ENCODE measurements at regions not wholly inside any gene's neighbourhood (a gene's known extent, or its start where the extent isn't known, plus 50 kb on each side); places are given as distances from the start of the nearest gene placed in this dataset.
"Not testable (repeated sequence)": the region's sequence is repeated elsewhere in the genome, so short reads cannot be mapped to it uniquely, and the experiment has no call there.

DNA sequence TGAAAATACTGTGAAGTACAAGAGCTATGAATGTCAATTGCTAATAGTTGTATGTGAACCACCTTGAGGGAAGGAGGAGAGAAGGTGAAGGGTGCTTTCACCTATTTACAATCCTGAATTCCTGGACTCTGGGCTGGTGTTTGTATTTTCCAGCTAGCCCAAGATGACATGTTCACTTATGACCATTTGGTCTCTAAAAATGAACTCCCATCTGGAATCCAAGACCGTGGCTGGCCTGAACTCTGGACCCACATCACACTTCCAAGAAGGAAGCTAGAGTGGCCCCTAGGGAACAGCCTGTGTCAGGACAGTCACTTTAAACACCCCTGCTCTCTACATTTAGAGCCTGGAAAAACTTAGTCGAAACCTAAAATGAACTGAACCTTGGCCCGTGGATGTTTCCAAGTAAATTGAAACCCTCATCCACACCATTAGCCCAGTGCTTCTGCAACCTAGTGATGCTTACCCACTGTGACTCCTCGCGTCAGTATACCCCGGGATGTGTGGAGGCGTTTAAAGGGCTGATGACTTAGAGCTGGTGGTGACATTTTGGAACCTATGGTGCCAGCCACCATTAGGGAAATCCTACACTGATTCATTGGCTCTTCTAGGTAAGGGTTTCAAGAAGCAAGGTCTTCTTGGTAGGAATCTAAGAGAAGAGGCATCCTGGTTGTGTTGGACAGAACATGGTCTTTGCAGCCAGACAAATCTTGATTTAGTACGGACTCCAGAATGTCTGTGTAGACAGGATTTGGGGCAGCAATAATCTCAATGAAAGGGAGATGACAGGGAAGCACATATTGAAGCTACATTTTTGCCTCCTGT is 171.5 kb upstream of the IRF2BP2 start:
- Histone ChIP-seq H3K4me3 (ENCODE audit: low read length) (no peak overlapping the region), H3K4me1 (ENCODE audit: insufficient read depth, low read length) (peaks cover 14% of the 10 kb centered on the region; the same call in 1 of the 2 replicates), H3K27ac (ENCODE audit: low read length) (no peak overlapping the region), H3K27me3 (ENCODE audit: insufficient read depth, low read length) (no peaks in the 10 kb centered on the region), H3K9me3 (ENCODE audit: insufficient read depth, low read depth, low read length) (no peaks in the 10 kb centered on the region), H3K9ac (ENCODE audit: low read depth, low read length) (no peak overlapping the region), H3K36me3 (ENCODE audit: insufficient read depth, low read depth, low read length) (no peaks in the 10 kb centered on the region)

DNA sequence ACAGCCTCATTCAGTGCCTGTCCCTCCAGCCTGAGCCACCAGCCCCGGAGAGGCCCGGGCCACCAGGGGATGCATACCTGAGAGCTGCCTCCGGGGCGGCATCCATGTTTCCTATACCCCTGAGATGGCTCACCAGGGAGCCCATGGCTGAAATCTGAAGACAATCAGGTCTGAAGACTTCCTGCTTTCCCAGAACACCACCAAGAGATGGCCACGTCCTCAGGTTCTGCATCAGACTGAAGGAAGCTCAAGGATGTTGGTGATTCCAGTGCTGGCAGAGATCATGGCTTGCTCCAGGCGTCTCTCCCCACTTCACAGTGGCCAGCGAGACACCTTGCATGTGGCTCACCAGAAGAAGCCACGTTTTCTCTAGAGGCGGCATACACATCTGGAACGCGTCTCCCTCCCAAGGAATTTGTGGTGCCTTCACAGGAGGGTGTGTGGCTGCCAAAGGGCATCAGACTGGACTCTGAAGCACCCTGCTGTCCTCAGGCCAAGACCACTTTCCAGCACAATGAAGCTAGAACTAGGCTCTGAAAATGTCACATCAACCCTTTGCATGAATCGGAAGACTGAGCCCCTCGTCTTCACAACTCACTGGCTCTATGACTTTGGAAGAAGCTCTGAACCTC is 170.7 kb upstream of the IRF2BP2 start:
- H3K36me3 ChIP-seq (ENCODE audit: insufficient read depth, low read depth, low read length), result no peaks in the 10 kb centered on the region
- no peaks in the 10 kb centered on the region for H3K9me3 ChIP-seq (ENCODE audit: insufficient read depth, low read depth, low read length)
- no peak overlapping the region for H3K27ac ChIP-seq (ENCODE audit: low read length)
- no peak overlapping the region for H3K9ac ChIP-seq (ENCODE audit: low read depth, low read length)
- peaks cover 14% of the 10 kb centered on the region; the same call in 1 of the 2 replicates for H3K4me1 ChIP-seq (ENCODE audit: insufficient read depth, low read length)
- no peak overlapping the region for H3K4me3 ChIP-seq (ENCODE audit: low read length)
- no peaks in the 10 kb centered on the region for H3K27me3 ChIP-seq (ENCODE audit: insufficient read depth, low read length)

DNA sequence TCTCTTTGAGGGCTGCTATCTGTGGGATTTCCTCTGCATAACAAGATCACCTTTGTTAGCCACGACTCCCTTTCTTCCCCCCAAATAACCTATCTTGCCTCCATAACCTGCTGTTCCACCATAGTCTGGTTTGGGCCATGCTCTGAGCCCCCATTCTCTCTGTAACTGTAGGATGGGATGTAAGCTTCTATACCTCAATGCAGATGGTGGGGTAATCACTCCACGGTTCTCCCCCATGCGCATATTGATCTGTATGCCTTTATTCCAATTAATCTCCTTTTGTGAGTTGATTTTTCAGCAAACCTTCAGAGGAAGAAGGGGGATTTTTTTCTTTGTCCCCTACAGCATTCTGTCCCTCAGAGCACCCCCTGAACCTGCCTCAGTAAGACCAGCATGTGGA is 170.1 kb upstream of the IRF2BP2 start:
- H3K4me3 ChIP-seq (ENCODE audit: low read length), result no peak overlapping the region
- no peak overlapping the region for H3K9ac ChIP-seq (ENCODE audit: low read depth, low read length)
- H3K9me3 ChIP-seq (ENCODE audit: insufficient read depth, low read depth, low read length), result no peaks in the 10 kb centered on the region
- no peaks in the 10 kb centered on the region for H3K27me3 ChIP-seq (ENCODE audit: insufficient read depth, low read length)
- no peak overlapping the region for H3K27ac ChIP-seq (ENCODE audit: low read length)
- no peaks in the 10 kb centered on the region for H3K36me3 ChIP-seq (ENCODE audit: insufficient read depth, low read depth, low read length)
- peaks cover 14% of the 10 kb centered on the region; the same call in 1 of the 2 replicates for H3K4me1 ChIP-seq (ENCODE audit: insufficient read depth, low read length)

DNA sequence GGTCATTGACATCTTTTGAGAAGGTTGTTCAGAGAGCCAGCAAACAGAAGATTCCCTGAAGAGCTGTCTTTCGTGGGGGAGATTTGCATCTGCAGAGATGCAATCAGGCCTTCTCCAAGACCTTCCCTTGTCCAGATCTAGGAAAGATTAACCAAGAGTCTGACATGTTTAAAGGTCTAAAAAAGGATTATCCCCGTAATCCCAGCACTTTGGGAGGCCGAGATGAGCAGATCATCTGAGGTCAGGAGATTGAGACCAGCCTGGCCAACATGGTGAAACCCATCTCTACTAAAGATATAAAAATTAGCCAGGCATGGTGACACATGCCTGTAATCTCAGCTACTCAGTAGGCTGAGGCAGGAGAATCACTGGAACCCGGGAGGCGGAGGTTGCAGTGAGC is 169.6 kb upstream of the IRF2BP2 start:
- not testable (repeated sequence) for H3K9me3 ChIP-seq (ENCODE audit: insufficient read depth, low read depth, low read length); H3K27ac ChIP-seq (ENCODE audit: low read length); H3K27me3 ChIP-seq (ENCODE audit: insufficient read depth, low read length); H3K9ac ChIP-seq (ENCODE audit: low read depth, low read length); H3K36me3 ChIP-seq (ENCODE audit: insufficient read depth, low read depth, low read length); H3K4me3 ChIP-seq (ENCODE audit: low read length)
- peaks cover 14% of the 10 kb centered on the region; the same call in 1 of the 2 replicates for H3K4me1 ChIP-seq (ENCODE audit: insufficient read depth, low read length)

DNA sequence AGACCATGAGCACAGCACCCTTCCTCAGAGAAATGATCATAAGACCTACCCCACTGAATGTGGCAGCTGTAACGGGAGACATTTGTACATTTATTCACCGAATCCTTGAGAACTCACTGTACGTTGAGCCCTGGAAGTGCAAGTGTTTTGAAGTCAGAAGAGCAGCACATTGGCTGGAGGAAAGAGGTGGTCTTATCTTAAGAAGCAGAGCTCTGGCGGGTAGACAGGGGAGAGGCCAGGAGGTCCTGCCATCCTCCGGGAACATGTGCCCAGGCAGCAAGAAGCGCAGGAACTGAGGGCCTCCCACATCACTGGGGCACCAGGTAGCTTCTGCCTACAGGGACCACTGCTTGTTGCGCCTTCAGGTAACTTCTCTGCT is 169.2 kb upstream of the IRF2BP2 start:
- H3K9ac ChIP-seq (ENCODE audit: low read depth, low read length), result no peak overlapping the region
- H3K4me3 ChIP-seq (ENCODE audit: low read length), result no peak overlapping the region
- no peaks in the 10 kb centered on the region for H3K9me3 ChIP-seq (ENCODE audit: insufficient read depth, low read depth, low read length)
- peaks cover 14% of the 10 kb centered on the region; the same call in 1 of the 2 replicates for H3K4me1 ChIP-seq (ENCODE audit: insufficient read depth, low read length)
- H3K27me3 ChIP-seq (ENCODE audit: insufficient read depth, low read length), result no peaks in the 10 kb centered on the region
- H3K27ac ChIP-seq (ENCODE audit: low read length), result no peak overlapping the region
- H3K36me3 ChIP-seq (ENCODE audit: insufficient read depth, low read depth, low read length), result no peaks in the 10 kb centered on the region

DNA sequence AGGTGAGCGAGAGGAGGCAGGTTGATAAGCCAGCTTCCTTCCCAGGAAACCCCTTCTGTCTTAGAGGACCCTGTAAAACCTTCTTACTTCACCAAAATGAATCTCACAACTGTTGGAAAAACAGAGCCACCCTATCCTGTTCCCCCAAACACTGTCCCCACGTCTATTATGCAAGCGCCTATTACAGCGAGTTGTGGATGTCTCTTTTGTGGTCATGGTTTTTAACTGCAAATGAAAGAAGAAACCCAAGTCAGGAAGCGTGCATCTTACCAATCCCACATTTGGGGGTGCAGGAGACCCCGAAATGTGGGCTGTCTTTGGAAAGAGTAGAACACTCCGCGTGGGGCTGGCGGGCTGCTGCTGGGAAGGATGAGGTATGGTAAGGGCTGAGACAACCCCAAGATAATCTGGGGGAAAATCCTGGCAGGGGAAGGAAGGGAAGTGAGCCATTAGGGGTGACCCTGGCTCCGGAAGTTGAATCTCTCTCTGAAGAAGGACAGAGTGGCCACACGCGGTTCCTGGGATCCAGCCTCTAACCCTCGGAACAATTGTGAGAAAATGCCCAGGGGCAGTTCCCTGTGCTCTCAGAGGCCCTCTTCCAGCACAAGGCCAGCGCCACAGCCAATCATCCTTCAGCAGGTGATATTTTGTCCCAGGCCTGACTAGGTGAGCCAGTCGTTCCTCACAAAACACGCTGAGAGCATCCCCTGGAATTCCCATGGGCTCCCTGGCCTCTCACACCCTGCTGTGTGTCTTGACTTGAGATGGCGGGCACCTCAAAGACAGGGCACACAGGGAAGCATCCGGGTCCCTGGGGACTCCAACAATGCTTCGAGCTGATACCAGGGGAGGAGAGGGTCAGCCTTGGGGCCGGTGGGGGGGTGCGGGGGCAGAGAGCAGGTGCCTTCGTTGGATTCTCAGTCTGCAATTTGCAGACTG is 168.5 kb upstream of the IRF2BP2 start:
- no peak overlapping the region for H3K4me3 ChIP-seq (ENCODE audit: low read length)
- H3K27me3 ChIP-seq (ENCODE audit: insufficient read depth, low read length), result no peaks in the 10 kb centered on the region
- H3K9me3 ChIP-seq (ENCODE audit: insufficient read depth, low read depth, low read length), result no peaks in the 10 kb centered on the region
- H3K27ac ChIP-seq (ENCODE audit: low read length), result no peak overlapping the region
- H3K4me1 ChIP-seq (ENCODE audit: insufficient read depth, low read length), result peaks cover 14% of the 10 kb centered on the region; the same call in 1 of the 2 replicates
- H3K36me3 ChIP-seq (ENCODE audit: insufficient read depth, low read depth, low read length), result no peaks in the 10 kb centered on the region
- H3K9ac ChIP-seq (ENCODE audit: low read depth, low read length), result no peak overlapping the region

DNA sequence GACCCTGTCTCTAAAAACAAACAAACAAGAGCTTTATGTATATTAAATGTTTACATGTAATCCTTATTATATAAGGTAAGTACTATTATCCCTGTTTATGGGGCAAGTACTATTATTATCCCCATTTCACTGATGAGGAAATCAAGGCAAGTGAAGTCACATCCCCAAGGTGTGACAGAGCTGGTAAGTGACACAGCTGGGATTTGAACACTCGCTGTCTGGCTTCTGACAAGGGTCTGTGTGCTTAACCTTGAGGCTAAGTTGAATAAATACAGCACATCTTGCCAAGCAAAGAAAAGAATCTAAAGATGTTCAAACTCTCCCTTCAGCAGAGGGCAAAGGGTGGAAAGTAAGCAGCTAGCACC is 167.9 kb upstream of the IRF2BP2 start:
- H3K4me1 ChIP-seq (ENCODE audit: insufficient read depth, low read length), result peaks cover 11% of the 10 kb centered on the region; the same call in 1 of the 2 replicates
- no peaks in the 10 kb centered on the region for H3K36me3 ChIP-seq (ENCODE audit: insufficient read depth, low read depth, low read length)
- no peak overlapping the region for H3K27ac ChIP-seq (ENCODE audit: low read length)
- no peak overlapping the region for H3K4me3 ChIP-seq (ENCODE audit: low read length)
- no peaks in the 10 kb centered on the region for H3K9me3 ChIP-seq (ENCODE audit: insufficient read depth, low read depth, low read length)
- H3K9ac ChIP-seq (ENCODE audit: low read depth, low read length), result no peak overlapping the region
- H3K27me3 ChIP-seq (ENCODE audit: insufficient read depth, low read length), result no peaks in the 10 kb centered on the region

DNA sequence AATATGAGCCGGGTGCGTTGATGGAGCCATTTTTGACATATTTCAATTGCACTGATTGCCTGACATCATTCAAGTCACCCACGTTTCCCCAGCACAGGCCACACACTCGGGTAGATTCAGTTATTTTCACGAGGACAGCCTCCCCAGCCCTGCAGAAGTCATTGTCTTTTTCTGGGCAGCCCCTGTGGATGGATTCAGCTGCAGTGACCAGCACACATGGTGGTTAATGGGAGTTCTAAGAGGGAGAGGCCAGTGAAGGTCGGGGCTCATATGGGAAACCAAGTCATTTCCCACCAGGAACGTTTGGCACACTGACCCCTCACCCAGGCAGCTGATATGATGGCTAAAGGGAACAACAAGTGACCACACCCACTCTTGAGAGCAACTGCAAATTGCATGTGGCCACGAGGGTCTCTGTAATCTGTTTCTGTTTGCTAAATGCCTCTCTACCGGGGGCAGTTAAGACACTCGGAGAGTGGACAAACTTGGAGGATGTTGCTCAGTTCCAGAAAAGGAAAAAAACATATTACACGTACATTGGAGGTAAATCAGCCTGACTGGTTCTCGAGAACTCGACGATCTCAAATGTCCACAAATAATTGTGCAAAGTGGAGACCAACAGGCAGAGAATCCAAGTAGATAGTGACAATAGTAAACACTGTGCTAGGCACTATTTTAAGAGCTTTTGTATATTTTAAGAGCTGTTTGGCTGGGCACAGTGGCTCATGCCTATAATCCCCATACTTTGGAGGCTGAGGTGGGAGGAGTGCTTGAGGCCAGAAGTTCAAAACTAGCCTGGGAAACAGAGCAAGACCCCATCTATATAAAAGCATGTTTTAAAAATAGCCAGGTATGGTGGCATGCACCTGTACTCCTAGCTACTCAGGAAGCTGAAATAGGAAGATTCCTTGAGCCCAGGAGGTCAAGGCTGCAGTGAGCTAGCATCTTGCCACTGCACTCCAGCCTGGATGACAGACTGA is 167.2 kb upstream of the IRF2BP2 start:
- H3K4me1 ChIP-seq (ENCODE audit: insufficient read depth, low read length), result peaks cover 6% of the 10 kb centered on the region; the same call in 1 of the 2 replicates
- no peaks in the 10 kb centered on the region for H3K36me3 ChIP-seq (ENCODE audit: insufficient read depth, low read depth, low read length)
- H3K27ac ChIP-seq (ENCODE audit: low read length), result no peak overlapping the region
- H3K27me3 ChIP-seq (ENCODE audit: insufficient read depth, low read length), result no peaks in the 10 kb centered on the region
- no peak overlapping the region for H3K9ac ChIP-seq (ENCODE audit: low read depth, low read length)
- no peak overlapping the region for H3K4me3 ChIP-seq (ENCODE audit: low read length)
- H3K9me3 ChIP-seq (ENCODE audit: insufficient read depth, low read depth, low read length), result no peaks in the 10 kb centered on the region

DNA sequence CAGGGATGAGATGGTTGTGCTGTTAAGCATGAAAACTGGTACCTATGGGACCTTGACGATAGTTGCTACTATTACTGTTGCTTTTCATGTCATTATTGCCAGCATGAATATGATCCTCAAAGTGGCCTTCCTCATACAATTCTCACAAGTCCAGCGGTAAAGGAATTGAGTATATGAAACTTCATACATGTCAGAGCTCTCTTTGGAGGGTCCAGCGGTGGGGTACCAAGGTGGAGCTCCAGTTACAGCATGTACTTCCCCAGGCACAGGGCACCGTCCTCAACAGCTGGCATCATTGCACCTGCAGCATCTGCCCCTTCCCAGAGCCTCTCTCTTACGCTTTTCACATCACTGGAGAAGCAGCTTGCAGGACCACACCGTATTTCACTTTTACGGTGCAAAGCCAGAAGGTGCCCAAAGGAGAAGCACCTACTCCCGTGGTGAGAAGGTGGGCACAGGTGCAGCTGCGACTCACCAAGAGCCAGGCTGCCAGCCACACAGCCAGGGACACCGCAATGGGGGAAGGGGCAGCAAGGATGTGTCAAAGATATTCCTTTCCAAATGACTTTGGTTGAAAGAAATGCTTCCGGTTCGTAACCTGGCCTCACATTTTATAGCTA is 166.4 kb upstream of the IRF2BP2 start:
- no peaks in the 10 kb centered on the region for H3K9me3 ChIP-seq (ENCODE audit: insufficient read depth, low read depth, low read length)
- no peaks in the 10 kb centered on the region for H3K36me3 ChIP-seq (ENCODE audit: insufficient read depth, low read depth, low read length)
- no peak overlapping the region for H3K9ac ChIP-seq (ENCODE audit: low read depth, low read length)
- no peak overlapping the region for H3K4me3 ChIP-seq (ENCODE audit: low read length)
- no peak overlapping the region for H3K27ac ChIP-seq (ENCODE audit: low read length)
- H3K4me1 ChIP-seq (ENCODE audit: insufficient read depth, low read length), result peaks cover 14% of the 10 kb centered on the region; the same call in 1 of the 2 replicates
- H3K27me3 ChIP-seq (ENCODE audit: insufficient read depth, low read length), result no peaks in the 10 kb centered on the region

DNA sequence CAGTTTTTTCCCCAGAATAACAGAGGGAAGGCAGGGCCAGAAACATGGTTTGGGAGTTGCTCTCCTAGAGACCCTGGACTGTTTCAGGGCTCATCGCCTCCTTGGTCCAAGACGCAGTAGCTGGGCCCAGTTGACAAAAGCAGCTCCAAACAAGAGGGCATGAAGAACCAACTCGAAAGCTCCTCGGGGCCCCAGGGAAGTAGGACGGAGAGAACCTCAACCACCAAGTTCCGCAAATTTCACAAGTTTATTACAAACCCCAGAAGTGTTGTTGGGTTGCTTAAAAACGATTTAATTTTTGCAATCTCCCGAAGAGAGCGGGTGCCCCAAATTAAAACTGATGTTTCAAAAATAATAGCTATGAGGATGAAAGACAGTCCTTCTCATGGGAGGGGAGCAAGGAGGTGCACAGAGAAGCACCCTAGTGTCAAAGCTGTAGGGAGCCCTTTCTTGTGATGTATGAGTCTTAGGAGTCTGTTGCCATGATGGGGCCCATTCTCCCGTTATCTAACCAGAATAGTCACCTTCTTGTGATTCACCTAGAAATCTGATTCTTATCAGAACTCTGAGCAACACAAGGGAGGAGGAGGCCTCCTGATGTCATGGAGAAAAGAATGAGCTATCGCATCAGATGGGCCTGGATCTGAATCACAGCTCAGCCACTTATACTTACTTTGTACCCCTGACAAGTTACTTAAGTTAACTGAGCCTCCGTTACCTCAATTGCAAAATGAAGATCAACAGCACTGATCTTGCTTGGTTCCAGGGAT is 165.7 kb upstream of the IRF2BP2 start:
- peaks cover 15% of the 10 kb centered on the region; the same call in 1 of the 2 replicates for H3K4me1 ChIP-seq (ENCODE audit: insufficient read depth, low read length)

More for the DNA sequence above, 165.7 kb upstream of the IRF2BP2 start:
- no peak overlapping the region for H3K27ac ChIP-seq (ENCODE audit: low read length)
- H3K36me3 ChIP-seq (ENCODE audit: insufficient read depth, low read depth, low read length), result no peaks in the 10 kb centered on the region
- H3K27me3 ChIP-seq (ENCODE audit: insufficient read depth, low read length), result 0 out of 2 replicates have a peak, but pooled peaks cover 3% of the 10 kb centered on the region
- no peak overlapping the region for H3K9ac ChIP-seq (ENCODE audit: low read depth, low read length)
- no peaks in the 10 kb centered on the region for H3K9me3 ChIP-seq (ENCODE audit: insufficient read depth, low read depth, low read length)
- no peak overlapping the region for H3K4me3 ChIP-seq (ENCODE audit: low read length)

Data from iPS-20b (cell line).